HG03439 (cell line): ENCODE measurements at regions not wholly inside any gene's neighbourhood (a gene's known extent, or its start where the extent isn't known, plus 50 kb on each side); places are given as distances from the start of the nearest gene placed in this dataset.
"Not testable (repeated sequence)": the region's sequence is repeated elsewhere in the genome, so short reads cannot be mapped to it uniquely, and the experiment has no call there.

Source experiments
- ATAC-seq: cut with Tn5 transposase; IDR thresholded peaks from one replicate; pipeline ENCODE4 v1.9.1; 2021; ENCODE audit warnings: mild to moderate bottlenecking, moderate library complexity; ENCODE audit not compliant: unreplicated experiment

- no peak for ATAC-seq
Measured at GRCh38 chr11:103584021-103584420, 452.4 kb upstream of the DDI1 start.

- ATAC-seq = no peak
Measured at GRCh38 chr11:103584720-103585119, 451.7 kb upstream of the DDI1 start.

GRCh38 chr11:103585401-103585800 lies 451.0 kb upstream of the DDI1 start:
- no peak for ATAC-seq

GRCh38 chr11:103585911-103586310 lies 450.5 kb upstream of the DDI1 start:
- no peak for ATAC-seq

GRCh38 chr11:103586756-103587155 lies 449.7 kb upstream of the DDI1 start:
- ATAC-seq = no peak

- ATAC-seq = no peak
Measured at GRCh38 chr11:103587901-103588788, 448.3 kb upstream of the DDI1 start.

- ATAC-seq = no peak
Measured at GRCh38 chr11:103591554-103591953, 444.9 kb upstream of the DDI1 start.

- ATAC-seq = no peak
Measured at GRCh38 chr11:103594283-103594682, 442.2 kb upstream of the DDI1 start.

GRCh38 chr11:103596315-103596714 lies 440.1 kb upstream of the DDI1 start:
- no peak for ATAC-seq

GRCh38 chr11:103601225-103601846 lies 435.1 kb upstream of the DDI1 start:
- ATAC-seq = peak; percentile 95

GRCh38 chr11:103602840-103603239 lies 433.6 kb upstream of the DDI1 start:
- no peak for ATAC-seq

GRCh38 chr11:103604310-103604709 lies 432.1 kb upstream of the DDI1 start:
- ATAC-seq = no peak

GRCh38 chr11:103608566-103608965 lies 427.9 kb upstream of the DDI1 start:
- no peak for ATAC-seq

GRCh38 chr11:103609117-103610066 lies 427.0 kb upstream of the DDI1 start:
- ATAC-seq = no peak

- no peak for ATAC-seq
Measured at GRCh38 chr11:103610435-103610834, 426.0 kb upstream of the DDI1 start.

GRCh38 chr11:103611526-103612260 lies 424.7 kb upstream of the DDI1 start:
- ATAC-seq = not testable (repeated sequence)

- not testable (repeated sequence) for ATAC-seq
Measured at GRCh38 chr11:103612451-103612850, 424.0 kb upstream of the DDI1 start.

- ATAC-seq = not testable (repeated sequence)
Measured at GRCh38 chr11:103616586-103616985, 419.9 kb upstream of the DDI1 start.

GRCh38 chr11:103618528-103618927 lies 417.9 kb upstream of the DDI1 start:
- ATAC-seq = no peak

GRCh38 chr11:103619480-103619879 lies 417.0 kb upstream of the DDI1 start:
- ATAC-seq = no peak
